IPS-NIHi7 (cell line): ENCODE measurements at regions not wholly inside any gene's neighbourhood (a gene's known extent, or its start where the extent isn't known, plus 50 kb on each side); places are given as distances from the start of the nearest gene placed in this dataset.

Source experiments
- DNase-seq: peaks from one replicate; pipeline ENCODE4 v3.0.0; 2012; ENCODE audit warnings: mixed read lengths; ENCODE audit errors: extremely low spot score

DNA sequence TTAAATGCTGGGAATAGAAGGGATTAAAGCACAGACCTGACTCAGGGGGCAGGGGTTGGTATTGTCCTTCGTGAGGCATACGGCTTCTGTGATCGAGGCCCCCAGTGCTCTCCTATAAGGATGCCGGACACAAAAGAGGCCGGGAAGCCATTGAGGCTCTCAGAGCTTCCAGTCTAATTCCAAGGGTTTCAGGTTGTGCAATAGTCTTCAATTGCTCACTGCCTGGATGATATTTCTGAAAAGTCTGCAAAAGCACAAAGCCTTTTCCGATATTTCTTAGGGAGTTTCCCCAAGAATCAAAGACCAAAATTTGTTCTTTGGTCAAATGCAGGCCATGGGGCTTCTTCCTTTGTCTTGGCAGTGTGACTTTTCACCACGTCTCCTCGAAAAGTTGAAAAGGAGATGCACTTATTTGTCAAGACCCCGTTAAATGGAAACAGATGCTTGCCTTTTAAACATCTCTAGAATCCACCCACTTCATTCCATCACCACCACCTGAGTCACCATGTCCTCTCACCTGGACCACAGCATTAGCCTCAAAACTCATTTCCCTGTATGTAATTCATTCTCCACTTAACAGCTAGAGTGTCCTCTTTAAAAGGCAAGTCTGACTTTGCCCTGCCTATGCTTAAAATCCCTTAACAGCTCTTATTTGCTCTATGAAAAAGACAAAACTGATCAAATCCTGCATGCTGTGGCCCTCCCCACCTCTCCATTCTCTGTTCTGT is 134.8 kb upstream of the NAMPT start:
- no peak for DNase-seq

DNA sequence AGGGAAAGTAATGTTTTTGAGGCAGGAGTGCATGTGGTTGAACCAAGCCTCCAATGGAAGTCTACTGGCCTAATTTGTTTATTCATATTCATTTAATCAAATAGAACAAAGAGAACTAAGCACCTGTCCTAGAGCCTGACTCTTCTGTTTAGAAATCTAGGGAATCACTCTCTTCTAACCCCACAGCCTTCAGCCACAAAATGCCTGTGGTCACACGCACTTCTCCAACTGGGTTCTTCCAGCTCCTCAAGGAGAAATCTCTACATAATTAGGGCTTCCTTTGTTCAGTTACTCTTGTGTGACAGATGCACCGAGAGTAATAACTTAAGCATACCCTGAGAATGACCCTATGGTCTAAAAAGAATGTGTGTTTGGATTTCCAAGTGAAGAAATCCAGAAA is 133.7 kb upstream of the NAMPT start:
- DNase-seq = no peak

DNA sequence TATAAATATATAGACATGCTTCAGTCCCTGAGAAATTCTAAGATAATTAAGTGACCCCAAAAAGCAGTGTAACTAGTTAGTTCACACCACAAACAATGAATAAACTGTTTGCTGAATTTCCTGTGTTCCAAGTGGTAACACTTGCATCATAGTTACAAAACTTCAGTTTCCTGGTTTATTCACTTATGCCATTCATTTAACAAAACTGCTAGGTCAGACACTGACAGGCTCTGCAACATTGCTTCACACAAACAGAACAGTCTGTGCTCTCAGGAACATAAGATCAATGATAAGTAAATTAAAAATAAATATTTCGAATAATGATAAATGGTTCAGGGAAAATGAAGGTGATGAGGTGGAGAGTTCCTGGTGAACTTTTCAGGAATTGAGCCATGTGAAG is 133.3 kb upstream of the NAMPT start:
- no peak for DNase-seq

DNA sequence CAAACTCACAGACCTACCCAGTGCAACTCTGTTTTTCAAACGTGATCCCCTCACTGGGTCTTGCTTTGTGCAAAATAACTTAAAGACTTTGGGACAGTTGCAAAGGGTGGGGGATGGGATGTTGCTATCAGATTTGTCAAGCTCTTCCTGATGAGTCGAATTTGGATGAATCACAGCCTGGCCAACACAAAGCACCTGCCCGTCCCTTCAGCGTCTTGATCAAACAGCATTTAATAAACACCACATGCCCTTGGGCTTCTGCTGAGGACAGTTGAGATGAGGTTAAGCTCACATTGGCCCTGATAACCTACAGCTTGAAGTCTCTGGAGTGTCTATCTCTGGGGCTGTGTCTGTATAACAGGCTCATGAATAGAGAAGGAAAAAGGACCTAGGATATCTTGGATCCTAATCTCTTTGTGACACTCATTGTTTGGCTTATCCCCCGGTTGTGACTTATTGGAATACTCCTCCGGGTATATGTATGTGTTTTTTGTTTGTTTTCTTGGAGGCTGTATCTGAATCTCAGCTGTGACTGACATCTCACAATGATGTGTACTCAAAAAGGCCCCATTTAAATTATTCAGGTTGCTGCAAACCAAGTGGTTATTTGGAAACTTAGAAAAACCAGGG is 132.6 kb upstream of the NAMPT start:
- peak; percentile 23 for DNase-seq

- no peak for DNase-seq
These were observed 131.6 kb upstream of the NAMPT start for GRCh38 chr7:106416430-106416829.

- DNase-seq = no peak
These were observed 130.7 kb upstream of the NAMPT start for GRCh38 chr7:106415433-106415832.

DNA sequence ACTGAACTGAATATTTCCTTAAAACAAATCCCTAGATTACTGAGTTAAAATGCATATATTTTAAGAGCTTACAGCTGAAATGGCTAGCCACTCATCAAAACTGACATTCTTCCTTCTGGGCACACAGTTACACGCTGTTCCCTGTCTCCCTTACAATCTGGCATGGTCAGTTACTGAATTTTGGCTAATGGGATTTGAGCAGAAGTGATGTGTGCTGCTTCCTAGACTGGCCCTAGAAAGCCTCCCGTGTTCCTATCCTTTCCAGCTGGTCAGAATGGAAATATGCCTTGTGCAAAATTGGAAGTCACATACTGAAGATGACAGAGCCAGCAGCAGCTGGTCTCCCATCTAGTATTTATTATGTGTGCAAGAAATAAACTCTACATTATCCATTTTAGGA is 128.7 kb upstream of the NAMPT start:
- DNase-seq = no peak

DNA sequence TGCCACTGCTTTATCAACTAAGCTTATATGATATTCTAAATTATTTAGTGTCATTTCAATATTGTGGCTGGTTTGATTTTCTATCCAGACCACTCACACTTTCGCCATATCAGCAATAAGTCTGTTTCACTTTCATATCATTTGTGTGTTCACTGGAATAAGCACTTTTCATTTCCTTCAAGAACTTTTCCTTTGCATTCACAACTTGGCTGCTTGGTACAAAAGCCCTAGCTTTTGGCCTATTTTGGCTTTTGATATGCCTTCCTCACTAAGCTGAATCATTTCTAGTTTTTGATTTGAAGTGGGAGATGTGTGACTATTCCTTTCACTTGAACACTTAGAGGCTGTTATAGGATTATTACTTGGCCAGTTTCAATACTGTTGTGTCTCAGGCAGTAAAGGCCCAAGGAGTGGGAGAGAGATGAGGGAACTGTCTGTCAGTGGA is 120.9 kb upstream of the NAMPT start:
- no peak for DNase-seq

DNA sequence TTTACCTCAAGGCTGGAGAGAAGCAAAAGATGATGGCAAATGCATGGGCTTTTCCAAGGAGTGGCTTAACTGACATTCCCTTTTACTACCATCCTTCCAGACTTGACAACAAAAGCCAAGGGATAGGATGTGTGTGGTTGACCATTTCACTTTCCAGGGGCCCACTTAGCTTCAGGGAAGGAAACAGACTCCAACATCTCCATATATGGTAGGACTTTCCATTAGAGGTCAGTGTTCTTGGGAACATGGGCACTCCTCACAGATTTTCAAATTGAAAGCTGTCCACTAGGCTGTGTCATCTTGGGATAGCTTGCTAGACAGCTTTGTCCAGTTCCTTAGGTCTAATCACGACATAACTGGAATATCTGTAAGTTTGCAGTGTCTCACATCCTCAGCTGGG is 118.1 kb upstream of the NAMPT start:
- DNase-seq = no peak

GRCh38 chr7:106400923-106401322 is 116.1 kb upstream of the NAMPT start:
- no peak for DNase-seq

- DNase-seq = no peak
These were observed 114.0 kb upstream of the NAMPT start for GRCh38 chr7:106398786-106399185.

DNA sequence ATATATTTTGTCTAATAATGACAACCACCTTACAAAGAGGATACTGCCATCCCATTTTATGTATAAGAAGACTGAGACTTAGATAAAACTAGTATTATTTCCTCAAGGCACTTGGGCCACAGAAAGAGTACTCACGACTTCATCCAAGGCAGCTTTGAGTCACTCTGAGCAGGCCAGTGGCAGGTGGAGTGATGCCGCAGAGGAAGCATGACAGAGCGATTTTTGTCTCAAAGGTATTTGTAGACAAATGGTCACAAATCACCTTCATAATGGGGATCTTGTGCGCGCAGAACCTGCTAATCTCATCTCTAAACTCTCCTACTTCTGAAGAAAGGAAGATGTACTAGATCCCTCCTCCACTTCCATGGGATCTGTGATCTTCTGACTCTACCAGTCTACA is 113.2 kb upstream of the NAMPT start:
- DNase-seq = no peak

DNA sequence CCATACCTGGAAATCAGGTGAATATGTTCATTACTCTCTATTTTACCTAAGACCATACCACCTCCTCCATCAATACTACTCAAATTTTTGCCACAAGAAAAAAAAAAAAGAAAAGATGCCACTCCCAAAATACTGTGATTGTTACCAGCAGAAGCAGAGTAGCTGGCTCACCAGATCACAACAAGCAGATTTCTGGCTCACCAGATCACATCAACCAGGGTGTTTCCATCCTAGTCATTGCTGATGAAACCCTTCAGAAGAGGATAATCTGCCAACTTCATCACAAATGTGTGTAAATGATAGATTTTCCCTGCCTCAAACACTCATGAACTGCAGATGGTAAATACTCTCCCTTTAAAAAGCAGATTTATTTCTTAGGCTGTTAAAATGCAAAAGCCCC is 109.7 kb upstream of the NAMPT start:
- DNase-seq = no peak

GRCh38 chr7:106393564-106394251 is 108.9 kb upstream of the NAMPT start:
- no peak for DNase-seq

DNA sequence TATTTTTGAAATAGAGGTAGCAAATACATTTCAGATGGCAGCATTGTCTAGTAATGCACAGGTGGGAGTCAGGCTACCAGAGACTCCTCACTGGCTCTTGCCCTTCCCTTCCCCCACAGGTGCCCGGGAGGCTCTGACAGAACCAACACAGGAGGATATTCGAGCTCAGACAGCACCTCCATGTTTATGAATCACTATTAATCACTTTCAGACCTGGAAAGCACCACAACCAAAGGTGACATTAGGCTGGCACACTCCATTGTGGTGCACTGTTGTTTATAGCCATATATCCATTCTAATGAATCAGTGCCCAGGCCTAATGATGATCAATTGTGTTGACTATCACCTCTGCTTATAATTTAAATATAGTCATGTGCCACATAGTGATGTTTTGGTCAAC is 107.8 kb upstream of the NAMPT start:
- no peak for DNase-seq

GRCh38 chr7:106392144-106392543 is 107.4 kb upstream of the NAMPT start:
- no peak for DNase-seq

- DNase-seq = no peak
These were observed 102.2 kb upstream of the NAMPT start for GRCh38 chr7:106386958-106387357.

GRCh38 chr7:106384373-106384772 is 99.6 kb upstream of the NAMPT start:
- no peak for DNase-seq

DNA sequence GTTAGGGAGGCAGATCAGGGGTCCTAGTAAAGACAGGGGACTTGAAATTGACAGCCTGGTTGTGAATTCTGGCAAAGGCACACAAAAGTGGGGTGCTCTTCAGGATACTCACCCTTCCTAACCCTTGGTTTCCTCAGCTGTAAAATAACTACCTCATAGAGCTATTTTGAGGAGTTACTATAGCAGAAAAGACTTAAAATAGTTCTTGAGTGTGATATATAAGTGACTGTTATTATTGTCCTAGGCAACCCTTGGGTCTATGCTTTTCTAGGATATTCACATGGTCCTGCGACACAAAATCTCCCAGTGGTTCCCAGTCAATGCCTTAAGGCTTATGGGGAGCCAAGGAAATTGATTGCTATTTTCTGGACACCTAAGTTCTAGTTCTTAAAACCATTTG is 98.1 kb upstream of the NAMPT start:
- no peak for DNase-seq

- DNase-seq = no peak
These were observed 97.3 kb upstream of the NAMPT start for GRCh38 chr7:106382129-106382528.

- no peak for DNase-seq
These were observed 96.5 kb upstream of the NAMPT start for GRCh38 chr7:106381252-106381651.

GRCh38 chr7:106377847-106378361 is 93.1 kb upstream of the NAMPT start:
- no peak for DNase-seq
